Astrocyte (in vitro differentiated cells and primary cell): ENCODE measurements at regions not wholly inside any gene's neighbourhood (a gene's known extent, or its start where the extent isn't known, plus 50 kb on each side); places are given as distances from the start of the nearest gene placed in this dataset.

ENCODE experiments used
- DNase-seq: peaks from one replicate; pipeline ENCODE4 v3.0.0-alpha.2; 2010; ENCODE audit warnings: low read depth
- FAIRE-seq: peaks from 2 replicates; lab custom pipeline; 2011; peaks lifted over from hg19 to GRCh38; lab: Jason Lieb, UNC
- H2AFZ ChIP-seq: 2 replicates; pipeline ENCODE4 v1.6.0; 2012; ENCODE audit warnings: low read depth, low read length, inconsistent platforms
- H3K27ac ChIP-seq: 2 replicates; pipeline ENCODE4 v1.5.1; 2011; ENCODE audit warnings: low read depth, low read length, inconsistent platforms
- H3K27me3 ChIP-seq: 2 replicates; pipeline ENCODE4 v1.6.0; 2011; ENCODE audit warnings: low read length, inconsistent platforms; ENCODE audit not compliant: insufficient read depth
- H3K36me3 ChIP-seq: 2 replicates; pipeline ENCODE4 v1.5.1; 2011; ENCODE audit warnings: low read length, inconsistent platforms; ENCODE audit not compliant: insufficient read depth
- H3K4me1 ChIP-seq: 2 replicates; pipeline ENCODE4 v1.5.1; 2011; ENCODE audit warnings: low read length, inconsistent platforms; ENCODE audit not compliant: insufficient read depth
- H3K4me2 ChIP-seq: 2 replicates; pipeline ENCODE4 v1.6.0; 2012; ENCODE audit warnings: low read length, inconsistent platforms
- H3K4me3 ChIP-seq: 2 replicates; pipeline ENCODE4 v1.5.1; 2011; ENCODE audit warnings: low read depth, mild to moderate bottlenecking, low read length, inconsistent platforms; ENCODE audit not compliant: insufficient read depth
- H3K79me2 ChIP-seq: 2 replicates; pipeline ENCODE4 v1.6.0; 2012; ENCODE audit warnings: mild to moderate bottlenecking, low read length, inconsistent platforms; ENCODE audit not compliant: insufficient read depth
- H3K9ac ChIP-seq: 2 replicates; pipeline ENCODE4 v1.6.0; 2012; ENCODE audit warnings: mild to moderate bottlenecking, low read length, inconsistent platforms
- H3K9me3 ChIP-seq: 2 replicates; pipeline ENCODE4 v1.5.1; 2012; ENCODE audit warnings: low read depth, mild to moderate bottlenecking, low read length, inconsistent platforms; ENCODE audit not compliant: insufficient read depth
- H4K20me1 ChIP-seq: 2 replicates; pipeline ENCODE4 v1.6.0; 2012; ENCODE audit warnings: low read length, inconsistent platforms; ENCODE audit not compliant: insufficient read depth
- H3K27ac Mint-ChIP-seq: one replicate; pipeline ENCODE4 v1.8.0; 2021; ENCODE audit warnings: mild to moderate bottlenecking, mixed read lengths; ENCODE audit not compliant: unreplicated experiment
- H3K27me3 Mint-ChIP-seq: one replicate; pipeline ENCODE4 v1.8.0; 2021; ENCODE audit warnings: low read depth, mixed read lengths; ENCODE audit not compliant: unreplicated experiment
- H3K36me3 Mint-ChIP-seq: one replicate; pipeline ENCODE4 v1.8.0; 2021; ENCODE audit warnings: low read depth, mixed read lengths; ENCODE audit not compliant: unreplicated experiment
- H3K4me1 Mint-ChIP-seq: one replicate; pipeline ENCODE4 v1.8.0; 2021; ENCODE audit warnings: low read depth, mixed read lengths; ENCODE audit not compliant: unreplicated experiment
- H3K4me3 Mint-ChIP-seq: one replicate; pipeline ENCODE4 v1.8.0; 2021; ENCODE audit warnings: mild to moderate bottlenecking, moderate library complexity, mixed read lengths; ENCODE audit not compliant: unreplicated experiment
- H3K9me3 Mint-ChIP-seq: one replicate; pipeline ENCODE4 v1.8.0; 2021; ENCODE audit warnings: mild to moderate bottlenecking, mixed read lengths; ENCODE audit not compliant: unreplicated experiment
- EZH2 ChIP-seq: IDR thresholded peaks from 2 replicates; pipeline ENCODE4 v1.6.1; 2012; ENCODE audit warnings: mild to moderate bottlenecking, low read length, inconsistent platforms; ENCODE audit not compliant: insufficient read depth
- TF ChIP-seq, protein P1 (sequence below): IDR thresholded peaks from 2 replicates; pipeline ENCODE4 v1.5.1; 2011; ENCODE audit warnings: low read depth, mild to moderate bottlenecking, inconsistent platforms, low read length, moderate library complexity; ENCODE audit not compliant: insufficient read depth

DNA sequence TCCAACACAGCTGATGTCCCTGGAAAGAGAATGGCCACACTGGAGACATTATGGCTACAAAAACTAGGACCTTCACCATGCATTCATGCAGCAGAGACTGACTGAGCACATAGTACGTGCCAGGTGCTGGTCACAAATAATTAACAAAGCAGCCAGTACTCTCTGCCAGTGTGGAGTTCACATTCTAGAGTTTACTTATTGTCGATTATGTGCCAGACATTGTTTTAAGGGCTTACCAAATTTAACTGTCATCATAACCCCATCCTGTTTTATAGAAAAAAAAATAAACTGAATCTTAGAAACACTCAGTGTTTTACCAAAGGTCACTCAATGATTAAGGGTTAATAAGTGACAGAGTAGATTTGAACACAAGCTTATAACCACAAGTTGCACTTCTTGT, 143.3 kb downstream of the RRAGC start:
- DNase-seq (no peak), FAIRE-seq (no peak)
- Mint-ChIP-seq H3K36me3 (peaks cover 1% of the 10 kb centered on the region), H3K27ac (no peak overlapping the region), H3K4me3 (no peak overlapping the region), H3K4me1 (no peaks in the 10 kb centered on the region), H3K27me3 (peaks cover 27% of the 10 kb centered on the region), H3K9me3 (peaks cover 10% of the 10 kb centered on the region)
- H3K9me3 ChIP-seq: no peaks in the 10 kb centered on the region
- no peak overlapping the region for H3K4me3 ChIP-seq
- no peak overlapping the region for H3K9ac ChIP-seq
- no peaks in the 10 kb centered on the region for H3K36me3 ChIP-seq
- H2AFZ ChIP-seq: no peak overlapping the region
- no peak overlapping the region for H3K4me2 ChIP-seq
- no peak for TF ChIP-seq EZH2
- TF ChIP-seq, protein P1, sequence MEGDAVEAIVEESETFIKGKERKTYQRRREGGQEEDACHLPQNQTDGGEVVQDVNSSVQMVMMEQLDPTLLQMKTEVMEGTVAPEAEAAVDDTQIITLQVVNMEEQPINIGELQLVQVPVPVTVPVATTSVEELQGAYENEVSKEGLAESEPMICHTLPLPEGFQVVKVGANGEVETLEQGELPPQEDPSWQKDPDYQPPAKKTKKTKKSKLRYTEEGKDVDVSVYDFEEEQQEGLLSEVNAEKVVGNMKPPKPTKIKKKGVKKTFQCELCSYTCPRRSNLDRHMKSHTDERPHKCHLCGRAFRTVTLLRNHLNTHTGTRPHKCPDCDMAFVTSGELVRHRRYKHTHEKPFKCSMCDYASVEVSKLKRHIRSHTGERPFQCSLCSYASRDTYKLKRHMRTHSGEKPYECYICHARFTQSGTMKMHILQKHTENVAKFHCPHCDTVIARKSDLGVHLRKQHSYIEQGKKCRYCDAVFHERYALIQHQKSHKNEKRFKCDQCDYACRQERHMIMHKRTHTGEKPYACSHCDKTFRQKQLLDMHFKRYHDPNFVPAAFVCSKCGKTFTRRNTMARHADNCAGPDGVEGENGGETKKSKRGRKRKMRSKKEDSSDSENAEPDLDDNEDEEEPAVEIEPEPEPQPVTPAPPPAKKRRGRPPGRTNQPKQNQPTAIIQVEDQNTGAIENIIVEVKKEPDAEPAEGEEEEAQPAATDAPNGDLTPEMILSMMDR: no peak
- no peaks in the 10 kb centered on the region for H4K20me1 ChIP-seq
- no peaks in the 10 kb centered on the region for H3K79me2 ChIP-seq
- peaks cover 6% of the 10 kb centered on the region for H3K27me3 ChIP-seq
- no peak overlapping the region for H3K27ac ChIP-seq
- no peaks in the 10 kb centered on the region for H3K4me1 ChIP-seq

DNA sequence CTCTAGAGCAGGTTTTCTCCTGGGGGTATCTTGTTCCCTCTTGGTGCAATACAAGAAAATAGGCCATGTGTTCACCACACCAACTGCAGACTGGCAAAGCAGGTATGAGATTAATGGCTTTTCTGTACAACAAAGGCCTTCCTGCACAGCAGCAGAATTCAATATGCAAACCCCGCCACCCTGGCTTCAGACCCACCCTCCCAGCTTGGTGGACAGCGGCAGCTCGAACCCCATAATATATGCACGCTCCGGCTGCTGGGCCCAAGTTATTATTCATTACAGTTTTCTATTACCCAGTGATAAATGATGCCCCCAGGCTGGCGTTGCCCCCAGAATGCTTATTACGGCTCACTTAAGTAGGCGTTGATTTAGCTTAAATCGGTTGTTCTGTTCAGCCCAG, 144.2 kb downstream of the RRAGC start:
- no peak for FAIRE-seq
- H3K4me3 Mint-ChIP-seq: no peak overlapping the region
- peaks cover 26% of the 10 kb centered on the region for H3K27me3 Mint-ChIP-seq
- Histone ChIP-seq H3K27me3 (peaks cover 6% of the 10 kb centered on the region), H3K9ac (no peak overlapping the region), H3K79me2 (no peaks in the 10 kb centered on the region), H2AFZ (no peak overlapping the region), H3K4me2 (no peak overlapping the region), H3K27ac (no peak overlapping the region), H4K20me1 (no peaks in the 10 kb centered on the region), H3K36me3 (no peaks in the 10 kb centered on the region), H3K4me1 (no peaks in the 10 kb centered on the region), H3K4me3 (no peak overlapping the region), H3K9me3 (no peaks in the 10 kb centered on the region)
- H3K9me3 Mint-ChIP-seq: peaks cover 7% of the 10 kb centered on the region
- peaks cover 1% of the 10 kb centered on the region for H3K36me3 Mint-ChIP-seq
- no peak for DNase-seq
- H3K27ac Mint-ChIP-seq: no peak overlapping the region
- no peaks in the 10 kb centered on the region for H3K4me1 Mint-ChIP-seq
- TF ChIP-seq, protein P1: no peak
- TF ChIP-seq EZH2: no peak

DNA sequence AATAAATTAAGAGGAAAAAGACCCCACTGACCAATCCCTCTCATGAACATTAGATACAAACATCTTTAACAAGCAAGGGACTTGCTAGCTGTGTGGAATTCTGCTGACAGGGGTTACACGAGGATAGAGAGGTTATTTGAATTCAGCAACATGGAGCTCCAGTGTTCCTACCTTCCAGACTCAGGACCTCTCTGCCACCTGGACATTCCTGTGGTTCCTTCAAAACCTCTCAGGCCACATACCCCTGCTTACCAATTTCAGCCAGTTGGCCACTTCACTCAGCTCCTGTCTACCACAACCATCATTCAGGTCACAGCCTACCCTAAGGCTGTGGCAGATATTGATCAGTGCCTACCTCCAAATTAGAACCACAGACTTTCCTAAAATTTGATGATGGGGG, 147.5 kb downstream of the RRAGC start:
- H3K27me3 Mint-ChIP-seq: peaks cover 26% of the 10 kb centered on the region
- Histone ChIP-seq H3K4me3 (no peak overlapping the region), H3K79me2 (no peaks in the 10 kb centered on the region), H3K27me3 (no peaks in the 10 kb centered on the region), H3K4me1 (no peaks in the 10 kb centered on the region), H3K36me3 (no peaks in the 10 kb centered on the region), H3K9ac (no peak overlapping the region), H3K4me2 (no peak overlapping the region), H2AFZ (no peak overlapping the region), H3K9me3 (no peaks in the 10 kb centered on the region), H3K27ac (no peak overlapping the region), H4K20me1 (no peaks in the 10 kb centered on the region)
- no peaks in the 10 kb centered on the region for H3K4me1 Mint-ChIP-seq
- peaks cover 1% of the 10 kb centered on the region for H3K36me3 Mint-ChIP-seq
- DNase-seq: no peak
- H3K27ac Mint-ChIP-seq: no peak overlapping the region
- TF ChIP-seq, protein P1: no peak
- TF ChIP-seq EZH2: no peak
- no peak for FAIRE-seq
- H3K4me3 Mint-ChIP-seq: no peak overlapping the region
- peaks cover 9% of the 10 kb centered on the region for H3K9me3 Mint-ChIP-seq
